C4-2B (cell line): ENCODE measurements at regions not wholly inside any gene's neighbourhood (a gene's known extent, or its start where the extent isn't known, plus 50 kb on each side); places are given as distances from the start of the nearest gene placed in this dataset.
"Not testable (repeated sequence)": the region's sequence is repeated elsewhere in the genome, so short reads cannot be mapped to it uniquely, and the experiment has no call there.

Experiments
- H3K27ac ChIP-seq: fragments of 450-650 bp; 2 replicates; pipeline ENCODE4 v1.5.1; 2017
- CTCF ChIP-seq: fragments of 450-650 bp; conservative IDR thresholded peaks from 2 replicates; pipeline ENCODE4 v1.5.1; 2017; ENCODE audit warnings: mild to moderate bottlenecking
- ZFX ChIP-seq: fragments of 450-650 bp; IDR thresholded peaks from 2 replicates; pipeline ENCODE4 v1.6.1; 2017

DNA sequence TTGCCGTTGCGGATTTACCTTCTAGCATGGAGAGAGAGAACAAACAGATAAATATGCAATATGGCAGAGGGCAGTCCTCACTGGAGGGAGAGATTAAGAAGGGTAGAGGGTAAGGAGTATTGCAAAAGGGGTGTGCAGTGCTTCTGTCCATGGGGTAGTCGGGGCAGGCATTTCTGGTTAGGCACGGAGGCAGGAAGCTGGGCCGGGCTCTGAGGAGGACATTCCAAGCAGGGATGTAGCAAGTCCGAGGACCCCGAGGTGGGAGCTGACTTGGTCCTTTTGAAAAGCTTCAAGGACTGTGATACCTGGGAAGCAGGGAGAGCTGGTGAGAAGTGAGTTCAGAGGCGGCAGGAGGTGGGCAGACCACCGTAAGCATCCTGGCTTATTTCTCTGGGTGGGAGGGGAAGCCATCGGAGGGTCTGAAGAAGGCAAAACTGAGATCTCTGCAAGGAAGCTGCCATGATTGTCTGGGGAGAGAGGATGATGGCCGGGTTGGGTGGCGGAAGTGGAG, 214.9 kb downstream of the FGF9 start:
- H3K27ac ChIP-seq = no peak overlapping the region
- TF ChIP-seq ZFX (no peak), CTCF (no peak)

GRCh38 chr13:21889651-21890050, 218.8 kb downstream of the FGF9 start:
- no peak overlapping the region for H3K27ac ChIP-seq
- TF ChIP-seq ZFX (no peak), CTCF (no peak)

- H3K27ac ChIP-seq = not testable (repeated sequence)
These were observed 219.3 kb downstream of the FGF9 start for GRCh38 chr13:21890220-21890619.

- H3K27ac ChIP-seq = no peak overlapping the region
- TF ChIP-seq ZFX = no peak
- no peak for TF ChIP-seq CTCF
These were observed 223.2 kb downstream of the FGF9 start for GRCh38 chr13:21894091-21894490.

- no peak for TF ChIP-seq CTCF
- TF ChIP-seq ZFX = no peak
- no peak overlapping the region for H3K27ac ChIP-seq
These were observed 224.1 kb downstream of the FGF9 start for GRCh38 chr13:21894703-21895699.

DNA sequence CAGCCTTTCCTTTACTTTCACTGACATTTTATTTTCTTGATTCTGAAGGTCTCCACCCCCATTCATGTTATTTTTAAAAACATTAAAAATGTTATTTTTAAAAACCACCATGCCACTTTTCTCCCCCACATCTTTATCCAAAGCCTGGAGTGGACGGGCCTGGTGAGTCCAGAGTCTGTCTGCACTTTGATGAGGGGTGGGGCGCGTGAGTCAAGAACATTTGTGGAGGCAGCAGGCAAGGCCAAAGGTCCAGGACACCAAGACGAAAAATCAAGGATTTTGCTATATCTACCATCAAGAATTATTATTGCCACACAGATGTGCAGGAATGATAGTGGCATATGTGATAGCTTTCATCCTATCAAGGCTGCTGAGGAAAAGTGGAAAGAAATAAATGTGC, 224.9 kb downstream of the FGF9 start:
- TF ChIP-seq ZFX (no peak), CTCF (no peak)
- no peak overlapping the region for H3K27ac ChIP-seq

DNA sequence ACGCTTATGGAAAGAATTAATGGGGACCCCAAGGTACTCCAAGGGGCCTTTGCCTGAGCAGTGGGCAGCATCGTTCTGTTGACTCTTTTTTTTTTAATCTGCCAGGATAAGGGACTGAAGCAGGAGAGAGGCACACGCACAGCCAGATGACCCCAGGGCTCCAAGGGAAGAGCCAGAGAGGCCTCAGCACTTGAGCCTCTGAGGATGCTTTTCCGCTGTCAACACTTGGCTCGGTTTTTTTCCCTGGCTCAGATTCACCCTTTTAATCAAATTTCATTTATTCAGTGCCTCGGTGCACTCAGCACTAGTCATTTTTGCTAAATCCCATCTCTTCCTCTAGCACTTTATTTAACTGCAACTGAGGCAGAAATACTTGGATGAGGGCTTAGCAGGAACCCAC, 226.3 kb downstream of the FGF9 start:
- no peak for TF ChIP-seq CTCF
- TF ChIP-seq ZFX = no peak

More for the DNA sequence above, 226.3 kb downstream of the FGF9 start:
- H3K27ac ChIP-seq = no peak overlapping the region
